Glutamatergic neuron (in vitro differentiated cells): ENCODE measurements at regions not wholly inside any gene's neighbourhood (a gene's known extent, or its start where the extent isn't known, plus 50 kb on each side); places are given as distances from the start of the nearest gene placed in this dataset.

Experiments used
- DNase-seq: peaks from one replicate; pipeline ENCODE4 v3.0.0; 2022
- H3K27ac Mint-ChIP-seq: one replicate; pipeline ENCODE4 v1.8.0; 2020; ENCODE audit warnings: mild to moderate bottlenecking, mixed read lengths, inconsistent platforms; ENCODE audit not compliant: unreplicated experiment
- H3K27me3 Mint-ChIP-seq: one replicate; pipeline ENCODE4 v1.8.0; 2020; ENCODE audit warnings: mild to moderate bottlenecking, moderate library complexity, mixed read lengths, inconsistent platforms; ENCODE audit not compliant: unreplicated experiment
- H3K36me3 Mint-ChIP-seq: one replicate; pipeline ENCODE4 v1.8.0; 2020; ENCODE audit warnings: mild to moderate bottlenecking, mixed read lengths, inconsistent platforms; ENCODE audit not compliant: unreplicated experiment
- H3K4me1 Mint-ChIP-seq: one replicate; pipeline ENCODE4 v1.8.0; 2020; ENCODE audit warnings: mild to moderate bottlenecking, low read depth, mixed read lengths, inconsistent platforms; ENCODE audit not compliant: unreplicated experiment
- H3K4me3 Mint-ChIP-seq: one replicate; pipeline ENCODE4 v1.8.0; 2020; ENCODE audit warnings: mild to moderate bottlenecking, mixed read lengths, inconsistent platforms; ENCODE audit not compliant: unreplicated experiment
- H3K9me3 Mint-ChIP-seq: one replicate; pipeline ENCODE4 v1.8.0; 2020; ENCODE audit warnings: mild to moderate bottlenecking, moderate library complexity, mixed read lengths, inconsistent platforms; ENCODE audit not compliant: unreplicated experiment
- TF ChIP-seq, protein P1 (sequence below): fragments of 200-600 bp; sonication (generic); IDR thresholded peaks from one replicate; pipeline ENCODE4 v1.5.0; 2021; ENCODE audit not compliant: partially characterized antibody, unreplicated experiment

DNA sequence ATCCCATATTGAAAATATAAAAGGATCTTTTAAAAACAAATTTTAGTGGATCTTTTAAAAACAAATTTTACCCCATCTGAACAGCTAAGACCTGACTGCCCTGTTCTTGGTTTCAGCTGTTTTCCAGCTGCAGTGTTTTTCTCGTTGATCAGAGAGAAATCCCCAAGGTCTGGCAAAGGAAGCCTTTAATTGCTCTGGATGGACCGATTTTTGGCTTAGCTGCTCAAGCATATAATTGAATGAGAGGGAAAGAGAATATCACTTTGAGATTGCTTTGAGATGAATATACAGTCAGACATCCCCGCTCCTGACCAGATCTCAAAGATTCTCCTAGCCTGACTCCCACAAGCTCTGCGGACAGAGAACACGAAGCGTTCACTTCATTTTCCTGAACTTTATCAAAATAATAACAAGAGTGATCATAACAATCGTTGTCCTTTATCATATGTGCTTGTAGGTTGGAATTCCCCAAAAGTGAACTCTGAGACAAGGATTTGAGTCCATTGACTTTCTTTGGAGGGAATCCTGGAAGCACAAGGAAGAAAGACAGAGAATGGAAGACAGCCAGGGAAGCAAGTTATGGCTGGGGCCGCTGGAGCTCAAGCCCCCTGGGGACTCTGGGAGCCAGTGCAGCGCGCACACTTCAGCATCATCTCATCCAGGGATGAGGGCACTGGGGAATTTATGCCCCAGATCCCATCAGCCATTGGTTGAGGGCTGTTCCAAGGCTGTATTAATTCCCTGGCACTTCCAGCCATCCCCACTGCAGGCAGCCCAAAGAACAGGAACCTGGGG lies 101.3 kb downstream of the SNX5 start:
- H3K4me3 Mint-ChIP-seq, result peak overlapping the region; percentile 11
- DNase-seq, result peak; percentile 45
- peaks cover 4% of the 10 kb centered on the region for H3K9me3 Mint-ChIP-seq
- peaks cover 2% of the 10 kb centered on the region for H3K27me3 Mint-ChIP-seq
- TF ChIP-seq, protein P1, sequence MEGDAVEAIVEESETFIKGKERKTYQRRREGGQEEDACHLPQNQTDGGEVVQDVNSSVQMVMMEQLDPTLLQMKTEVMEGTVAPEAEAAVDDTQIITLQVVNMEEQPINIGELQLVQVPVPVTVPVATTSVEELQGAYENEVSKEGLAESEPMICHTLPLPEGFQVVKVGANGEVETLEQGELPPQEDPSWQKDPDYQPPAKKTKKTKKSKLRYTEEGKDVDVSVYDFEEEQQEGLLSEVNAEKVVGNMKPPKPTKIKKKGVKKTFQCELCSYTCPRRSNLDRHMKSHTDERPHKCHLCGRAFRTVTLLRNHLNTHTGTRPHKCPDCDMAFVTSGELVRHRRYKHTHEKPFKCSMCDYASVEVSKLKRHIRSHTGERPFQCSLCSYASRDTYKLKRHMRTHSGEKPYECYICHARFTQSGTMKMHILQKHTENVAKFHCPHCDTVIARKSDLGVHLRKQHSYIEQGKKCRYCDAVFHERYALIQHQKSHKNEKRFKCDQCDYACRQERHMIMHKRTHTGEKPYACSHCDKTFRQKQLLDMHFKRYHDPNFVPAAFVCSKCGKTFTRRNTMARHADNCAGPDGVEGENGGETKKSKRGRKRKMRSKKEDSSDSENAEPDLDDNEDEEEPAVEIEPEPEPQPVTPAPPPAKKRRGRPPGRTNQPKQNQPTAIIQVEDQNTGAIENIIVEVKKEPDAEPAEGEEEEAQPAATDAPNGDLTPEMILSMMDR, result no peak
- H3K27ac Mint-ChIP-seq, result no peak overlapping the region
- H3K4me1 Mint-ChIP-seq, result peaks cover 17% of the 10 kb centered on the region
- peaks cover 3% of the 10 kb centered on the region for H3K36me3 Mint-ChIP-seq

DNA sequence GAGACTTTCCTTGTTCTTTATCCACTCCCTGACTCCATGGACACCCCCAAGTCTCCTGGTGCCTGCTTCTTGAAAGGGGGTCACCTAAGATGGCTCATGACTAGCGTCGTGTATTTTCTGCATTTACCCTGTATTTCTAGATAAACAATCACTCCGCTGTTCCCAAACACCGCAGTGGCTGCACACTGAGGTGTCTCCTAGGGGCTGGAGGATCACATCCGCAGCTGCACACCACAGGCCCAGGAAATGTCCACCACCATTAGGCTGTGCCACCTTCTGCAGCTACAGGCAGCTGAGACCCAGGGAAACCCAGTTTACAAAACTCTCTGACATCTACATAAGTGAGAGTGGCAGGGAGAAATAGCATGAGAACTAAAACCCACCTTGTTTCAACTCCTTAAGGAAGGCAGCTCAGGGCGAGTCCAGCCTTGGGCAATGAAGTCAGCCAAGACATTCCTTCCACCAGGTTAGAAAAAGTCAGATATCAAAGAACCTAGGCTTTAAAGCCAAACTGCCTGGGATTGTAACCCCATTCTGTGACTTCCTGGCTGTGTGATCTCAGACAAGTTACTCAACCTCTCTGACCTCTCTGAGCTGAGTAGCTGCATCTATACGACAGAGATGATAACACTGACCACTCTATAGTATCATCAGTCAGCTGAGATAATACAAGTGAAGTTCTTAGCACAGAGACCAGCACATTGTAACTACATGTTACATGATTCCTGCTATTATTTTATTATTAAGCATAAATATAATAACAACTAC lies 102.2 kb downstream of the SNX5 start:
- Mint-ChIP-seq H3K27ac (no peak overlapping the region), H3K4me3 (no peak overlapping the region)

DNA sequence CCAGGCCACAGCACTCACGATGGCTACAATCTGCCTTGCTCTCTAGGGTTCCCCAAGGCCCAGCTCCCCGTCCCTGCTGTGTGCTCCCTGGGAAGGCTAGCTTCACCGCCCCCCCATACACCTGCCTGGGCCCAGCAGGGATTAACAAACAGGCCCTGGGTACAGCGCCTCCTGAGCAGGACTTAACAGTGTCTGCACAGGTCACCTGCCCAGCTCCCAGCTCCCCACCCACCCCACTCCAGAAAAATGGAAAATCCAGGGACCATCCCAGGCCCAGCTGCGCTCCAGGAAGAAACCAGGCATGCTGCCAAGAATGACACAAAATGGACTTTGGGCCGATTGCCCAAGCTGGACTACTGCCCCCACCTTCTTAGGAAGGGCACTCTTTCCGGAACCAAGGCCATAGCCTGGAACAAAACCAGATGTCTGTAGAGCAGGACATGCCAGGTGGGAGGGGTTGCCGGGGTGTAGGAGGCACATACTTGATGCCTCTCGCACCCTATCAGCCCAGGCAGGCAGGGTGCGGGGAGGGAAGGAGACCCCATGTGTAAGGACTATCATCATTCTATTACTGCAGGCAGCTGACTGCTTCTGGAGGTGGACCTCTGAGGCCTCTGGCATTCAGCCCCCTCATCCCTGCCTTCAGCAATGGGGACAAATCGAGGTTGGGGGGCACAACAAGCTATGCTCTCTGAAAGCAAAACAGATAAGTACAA lies 104.9 kb downstream of the SNX5 start:
- H3K36me3 Mint-ChIP-seq, result peaks cover 6% of the 10 kb centered on the region
- TF ChIP-seq, protein P1, result no peak
- DNase-seq, result no peak
- no peak overlapping the region for H3K27ac Mint-ChIP-seq
- H3K27me3 Mint-ChIP-seq, result no peaks in the 10 kb centered on the region
- H3K9me3 Mint-ChIP-seq, result peaks cover 4% of the 10 kb centered on the region
- no peak overlapping the region for H3K4me3 Mint-ChIP-seq
- H3K4me1 Mint-ChIP-seq, result peaks cover 15% of the 10 kb centered on the region

More for the DNA sequence above, 102.2 kb downstream of the SNX5 start:
- H3K27me3 Mint-ChIP-seq, result peaks cover 2% of the 10 kb centered on the region
- H3K36me3 Mint-ChIP-seq, result peaks cover 6% of the 10 kb centered on the region
- no peak for DNase-seq
- H3K4me1 Mint-ChIP-seq, result peaks cover 15% of the 10 kb centered on the region
- H3K9me3 Mint-ChIP-seq, result peaks cover 4% of the 10 kb centered on the region
- TF ChIP-seq, protein P1, result no peak

DNA sequence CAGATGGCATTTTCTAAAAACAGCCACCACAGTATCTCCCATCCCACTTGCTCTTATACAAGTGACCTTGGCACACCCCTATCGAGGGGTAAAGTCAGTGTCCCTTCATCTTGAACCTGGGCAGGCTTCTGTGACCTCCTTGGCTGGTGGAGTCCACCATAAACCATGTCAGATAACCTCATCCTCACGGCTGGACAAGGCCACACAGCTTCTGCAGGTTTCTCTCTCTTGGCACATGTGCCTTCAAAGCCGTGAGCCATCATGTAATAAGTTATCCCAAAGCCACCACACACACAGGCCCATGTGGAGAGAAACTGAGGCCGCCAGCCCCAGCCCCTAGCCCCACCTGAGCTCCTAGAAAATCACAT lies 105.4 kb downstream of the SNX5 start:
- Mint-ChIP-seq H3K4me1 (peaks cover 11% of the 10 kb centered on the region), H3K27me3 (peaks cover 2% of the 10 kb centered on the region), H3K36me3 (peaks cover 6% of the 10 kb centered on the region), H3K9me3 (peaks cover 4% of the 10 kb centered on the region), H3K4me3 (no peak overlapping the region), H3K27ac (no peak overlapping the region)
- TF ChIP-seq, protein P1, result no peak
- no peak for DNase-seq
